ENCODE measurements at regions not wholly inside any gene's neighbourhood (a gene's known extent, or its start where the extent isn't known, plus 50 kb on each side); places are given as distances from the start of the nearest gene placed in this dataset.

DNA sequence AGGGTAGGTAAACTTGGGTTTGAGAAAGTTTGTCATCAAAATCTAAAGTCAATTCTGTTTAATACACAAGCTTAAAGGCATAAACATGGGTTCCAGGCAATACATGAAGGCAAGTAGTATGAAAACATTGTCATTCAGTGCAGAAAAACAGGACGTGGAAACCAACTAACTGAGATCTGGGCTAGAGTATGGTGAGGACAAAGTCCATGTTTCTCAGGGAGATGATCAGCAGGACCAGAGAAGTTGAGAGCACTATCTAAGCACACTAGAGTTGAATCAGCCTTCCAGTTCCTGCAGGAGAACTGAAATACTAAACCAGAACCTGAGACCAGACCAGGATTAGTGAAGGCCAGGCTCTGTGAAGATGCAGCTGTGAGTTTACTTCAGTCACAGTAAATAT is 302.8 kb upstream of the CRIM1 start:
- POLR2A ChIA-PET, result no interaction called here
- CTCF ChIA-PET, result interaction anchor here (1.1 kb wide), 1 partner anchor 35 kb away, joined by 3 read pairs; no protein-coding TSS in a partner anchor
- Histone ChIP-seq H3K4me1 (ENCODE audit: control insufficient read depth, insufficient read depth, low read length) (no peaks in the 10 kb centered on the region), H3K4me3 (ENCODE audit: low read depth, low read length) (no peak overlapping the region), H3K27ac (ENCODE audit: extremely low read depth, low read depth, low read length) (no peak overlapping the region), H3K36me3 (ENCODE audit: control insufficient read depth in 2 of 2, insufficient read depth in 1 of 2, low read length in 2 of 2) (no peaks in the 10 kb centered on the region), H3K9me3 (ENCODE audit: control insufficient read depth, insufficient read depth, low read depth, low read length) (no peaks in the 10 kb centered on the region)
- TF ChIP-seq, protein P1, sequence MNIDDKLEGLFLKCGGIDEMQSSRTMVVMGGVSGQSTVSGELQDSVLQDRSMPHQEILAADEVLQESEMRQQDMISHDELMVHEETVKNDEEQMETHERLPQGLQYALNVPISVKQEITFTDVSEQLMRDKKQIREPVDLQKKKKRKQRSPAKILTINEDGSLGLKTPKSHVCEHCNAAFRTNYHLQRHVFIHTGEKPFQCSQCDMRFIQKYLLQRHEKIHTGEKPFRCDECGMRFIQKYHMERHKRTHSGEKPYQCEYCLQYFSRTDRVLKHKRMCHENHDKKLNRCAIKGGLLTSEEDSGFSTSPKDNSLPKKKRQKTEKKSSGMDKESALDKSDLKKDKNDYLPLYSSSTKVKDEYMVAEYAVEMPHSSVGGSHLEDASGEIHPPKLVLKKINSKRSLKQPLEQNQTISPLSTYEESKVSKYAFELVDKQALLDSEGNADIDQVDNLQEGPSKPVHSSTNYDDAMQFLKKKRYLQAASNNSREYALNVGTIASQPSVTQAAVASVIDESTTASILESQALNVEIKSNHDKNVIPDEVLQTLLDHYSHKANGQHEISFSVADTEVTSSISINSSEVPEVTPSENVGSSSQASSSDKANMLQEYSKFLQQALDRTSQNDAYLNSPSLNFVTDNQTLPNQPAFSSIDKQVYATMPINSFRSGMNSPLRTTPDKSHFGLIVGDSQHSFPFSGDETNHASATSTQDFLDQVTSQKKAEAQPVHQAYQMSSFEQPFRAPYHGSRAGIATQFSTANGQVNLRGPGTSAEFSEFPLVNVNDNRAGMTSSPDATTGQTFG (tag by site-specific recombination; IDR thresholded peaks at IDR 0.05; ENCODE audit: borderline replicate concordance), result no peak
- TF ChIP-seq, protein P2, sequence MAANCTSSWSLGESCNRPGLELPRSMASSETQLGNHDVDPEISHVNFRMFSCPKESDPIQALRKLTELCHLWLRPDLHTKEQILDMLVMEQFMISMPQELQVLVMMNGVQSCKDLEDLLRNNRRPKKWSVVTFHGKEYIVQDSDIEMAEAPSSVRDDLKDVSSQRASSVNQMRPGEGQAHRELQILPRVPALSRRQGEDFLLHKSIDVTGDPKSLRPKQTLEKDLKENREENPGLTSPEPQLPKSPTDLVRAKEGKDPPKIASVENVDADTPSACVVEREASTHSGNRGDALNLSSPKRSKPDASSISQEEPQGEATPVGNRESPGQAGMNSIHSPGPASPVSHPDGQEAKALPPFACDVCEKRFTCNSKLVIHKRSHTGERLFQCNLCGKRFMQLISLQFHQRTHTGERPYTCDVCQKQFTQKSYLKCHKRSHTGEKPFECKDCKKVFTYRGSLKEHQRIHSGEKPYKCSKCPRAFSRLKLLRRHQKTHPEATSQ (tag by site-specific recombination; IDR thresholded peaks at IDR 0.05), result no peak
- TF ChIP-seq ZNF777 (tag by site-specific recombination; IDR thresholded peaks at IDR 0.05; ENCODE audit: borderline replicate concordance), result no peak
- TF ChIP-seq, protein P3, sequence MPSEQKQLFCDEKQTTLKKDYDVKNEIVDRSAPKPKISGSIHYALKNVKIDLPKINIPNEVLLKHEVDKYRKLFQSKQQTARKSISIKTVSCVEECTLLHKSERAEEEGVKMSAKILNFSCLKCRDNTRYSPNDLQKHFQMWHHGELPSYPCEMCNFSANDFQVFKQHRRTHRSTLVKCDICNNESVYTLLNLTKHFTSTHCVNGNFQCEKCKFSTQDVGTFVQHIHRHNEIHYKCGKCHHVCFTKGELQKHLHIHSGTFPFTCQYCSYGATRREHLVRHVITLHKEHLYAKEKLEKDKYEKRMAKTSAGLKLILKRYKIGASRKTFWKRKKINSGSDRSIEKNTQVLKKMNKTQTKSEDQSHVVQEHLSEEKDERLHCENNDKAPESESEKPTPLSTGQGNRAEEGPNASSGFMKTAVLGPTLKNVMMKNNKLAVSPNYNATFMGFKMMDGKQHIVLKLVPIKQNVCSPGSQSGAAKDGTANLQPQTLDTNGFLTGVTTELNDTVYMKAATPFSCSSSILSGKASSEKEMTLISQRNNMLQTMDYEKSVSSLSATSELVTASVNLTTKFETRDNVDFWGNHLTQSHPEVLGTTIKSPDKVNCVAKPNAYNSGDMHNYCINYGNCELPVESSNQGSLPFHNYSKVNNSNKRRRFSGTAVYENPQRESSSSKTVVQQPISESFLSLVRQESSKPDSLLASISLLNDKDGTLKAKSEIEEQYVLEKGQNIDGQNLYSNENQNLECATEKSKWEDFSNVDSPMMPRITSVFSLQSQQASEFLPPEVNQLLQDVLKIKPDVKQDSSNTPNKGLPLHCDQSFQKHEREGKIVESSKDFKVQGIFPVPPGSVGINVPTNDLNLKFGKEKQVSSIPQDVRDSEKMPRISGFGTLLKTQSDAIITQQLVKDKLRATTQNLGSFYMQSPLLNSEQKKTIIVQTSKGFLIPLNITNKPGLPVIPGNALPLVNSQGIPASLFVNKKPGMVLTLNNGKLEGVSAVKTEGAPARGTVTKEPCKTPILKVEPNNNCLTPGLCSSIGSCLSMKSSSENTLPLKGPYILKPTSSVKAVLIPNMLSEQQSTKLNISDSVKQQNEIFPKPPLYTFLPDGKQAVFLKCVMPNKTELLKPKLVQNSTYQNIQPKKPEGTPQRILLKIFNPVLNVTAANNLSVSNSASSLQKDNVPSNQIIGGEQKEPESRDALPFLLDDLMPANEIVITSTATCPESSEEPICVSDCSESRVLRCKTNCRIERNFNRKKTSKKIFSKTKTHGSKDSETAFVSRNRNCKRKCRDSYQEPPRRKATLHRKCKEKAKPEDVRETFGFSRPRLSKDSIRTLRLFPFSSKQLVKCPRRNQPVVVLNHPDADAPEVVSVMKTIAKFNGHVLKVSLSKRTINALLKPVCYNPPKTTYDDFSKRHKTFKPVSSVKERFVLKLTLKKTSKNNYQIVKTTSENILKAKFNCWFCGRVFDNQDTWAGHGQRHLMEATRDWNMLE (tag by site-specific recombination; conservative IDR thresholded peaks at IDR 0.05; ENCODE audit: low read depth), result no peak
- TF ChIP-seq SP3 (tag by site-specific recombination; IDR thresholded peaks at IDR 0.05), result no peak
- no peak for TF ChIP-seq ZNF324 (tag by site-specific recombination; IDR thresholded peaks at IDR 0.05)
- no peak for TF ChIP-seq IKZF3 (tag by site-specific recombination; IDR thresholded peaks at IDR 0.05)
- TF ChIP-seq ZNF76 (tag by site-specific recombination; IDR thresholded peaks at IDR 0.05; ENCODE audit: borderline replicate concordance, low read depth), result no peak
- no peak for TF ChIP-seq ZNF548 (tag by site-specific recombination; IDR thresholded peaks at IDR 0.05)
- TF ChIP-seq ZNF585B (tag by site-specific recombination; IDR thresholded peaks at IDR 0.05), result no peak
- no peak for TF ChIP-seq WT1 (tag by site-specific recombination; IDR thresholded peaks at IDR 0.05)
- TF ChIP-seq ZNF530 (tag by site-specific recombination; IDR thresholded peaks at IDR 0.05; ENCODE audit: low read depth), result no peak
- TF ChIP-seq SALL2 (tag by site-specific recombination; IDR thresholded peaks at IDR 0.05; ENCODE audit: borderline replicate concordance), result no peak
- no peak for TF ChIP-seq ZNF837 (tag by site-specific recombination; IDR thresholded peaks at IDR 0.05)
- TF ChIP-seq, protein P4, sequence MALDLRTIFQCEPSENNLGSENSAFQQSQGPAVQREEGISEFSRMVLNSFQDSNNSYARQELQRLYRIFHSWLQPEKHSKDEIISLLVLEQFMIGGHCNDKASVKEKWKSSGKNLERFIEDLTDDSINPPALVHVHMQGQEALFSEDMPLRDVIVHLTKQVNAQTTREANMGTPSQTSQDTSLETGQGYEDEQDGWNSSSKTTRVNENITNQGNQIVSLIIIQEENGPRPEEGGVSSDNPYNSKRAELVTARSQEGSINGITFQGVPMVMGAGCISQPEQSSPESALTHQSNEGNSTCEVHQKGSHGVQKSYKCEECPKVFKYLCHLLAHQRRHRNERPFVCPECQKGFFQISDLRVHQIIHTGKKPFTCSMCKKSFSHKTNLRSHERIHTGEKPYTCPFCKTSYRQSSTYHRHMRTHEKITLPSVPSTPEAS (tag by site-specific recombination; IDR thresholded peaks at IDR 0.05), result no peak
- TF ChIP-seq ZNF48 (tag by site-specific recombination; IDR thresholded peaks at IDR 0.05), result no peak
- no peak for TF ChIP-seq ZNF239 (tag by site-specific recombination; IDR thresholded peaks at IDR 0.05)

All from HEK293 (cell line).